ENCODE measurements at regions not wholly inside any gene's neighbourhood (a gene's known extent, or its start where the extent isn't known, plus 50 kb on each side); places are given as distances from the start of the nearest gene placed in this dataset.

DNA sequence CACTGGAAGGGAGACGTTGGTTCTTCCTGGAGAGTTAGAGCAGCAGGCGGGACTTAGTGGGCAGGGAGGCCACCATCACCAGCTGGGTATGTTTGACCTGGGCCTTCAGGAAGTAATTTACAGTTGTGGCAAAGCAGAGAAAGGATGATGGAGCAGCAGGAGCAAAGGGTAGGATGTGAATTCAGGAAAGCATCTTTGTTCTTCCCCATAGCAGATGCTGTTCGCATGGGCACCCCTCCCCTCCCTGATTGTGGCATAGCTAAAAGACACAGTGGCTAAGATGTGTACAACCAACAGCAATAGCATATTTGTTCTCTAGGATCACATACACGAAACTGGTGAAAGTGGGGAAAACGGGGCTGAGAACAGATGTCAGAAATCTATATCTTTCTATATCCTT, 56.3 kb upstream of the ITPRID1 start:
- ATAC-seq (no peak), DNase-seq (ENCODE audit: low read depth, low spot score) (no peak)
- Histone ChIP-seq H3K36me3 (ENCODE audit: control insufficient read depth, insufficient read depth, low read length) (no peaks in the 10 kb centered on the region), H3K4me1 (ENCODE audit: control insufficient read depth, insufficient read depth, low read length) (no peaks in the 10 kb centered on the region), H3K27me3 (ENCODE audit: control insufficient read depth, insufficient read depth, low read length) (no peaks in the 10 kb centered on the region), H3K4me3 (ENCODE audit: low read depth in 2 of 2, low read length in 2 of 2) (no peak overlapping the region), H3K27ac (ENCODE audit: low read length) (no peak overlapping the region), H3K9me3 (ENCODE audit: control insufficient read depth, insufficient read depth, low read depth, low read length) (no peaks in the 10 kb centered on the region)
- in situ Hi-C loops (cut with HindIII; ENCODE audit: low pct_unique_long_range_greater_than_20kb, low sequenced_read_pairs) = no loop called here
- intact Hi-C loops (cut with micrococcal nuclease; ENCODE audit: unreplicated experiment) = no loop called here
- POLR2A ChIA-PET = no interaction called here
- BruUV-seq (replicated peaks) = no TSS peak
- CTCF ChIA-PET = no interaction called here
- TF ChIP-seq, protein P1, sequence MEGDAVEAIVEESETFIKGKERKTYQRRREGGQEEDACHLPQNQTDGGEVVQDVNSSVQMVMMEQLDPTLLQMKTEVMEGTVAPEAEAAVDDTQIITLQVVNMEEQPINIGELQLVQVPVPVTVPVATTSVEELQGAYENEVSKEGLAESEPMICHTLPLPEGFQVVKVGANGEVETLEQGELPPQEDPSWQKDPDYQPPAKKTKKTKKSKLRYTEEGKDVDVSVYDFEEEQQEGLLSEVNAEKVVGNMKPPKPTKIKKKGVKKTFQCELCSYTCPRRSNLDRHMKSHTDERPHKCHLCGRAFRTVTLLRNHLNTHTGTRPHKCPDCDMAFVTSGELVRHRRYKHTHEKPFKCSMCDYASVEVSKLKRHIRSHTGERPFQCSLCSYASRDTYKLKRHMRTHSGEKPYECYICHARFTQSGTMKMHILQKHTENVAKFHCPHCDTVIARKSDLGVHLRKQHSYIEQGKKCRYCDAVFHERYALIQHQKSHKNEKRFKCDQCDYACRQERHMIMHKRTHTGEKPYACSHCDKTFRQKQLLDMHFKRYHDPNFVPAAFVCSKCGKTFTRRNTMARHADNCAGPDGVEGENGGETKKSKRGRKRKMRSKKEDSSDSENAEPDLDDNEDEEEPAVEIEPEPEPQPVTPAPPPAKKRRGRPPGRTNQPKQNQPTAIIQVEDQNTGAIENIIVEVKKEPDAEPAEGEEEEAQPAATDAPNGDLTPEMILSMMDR (IDR thresholded peaks at IDR 0.05) = no peak
- TF ChIP-seq POLR2AphosphoS5 (IDR thresholded peaks at IDR 0.05; ENCODE audit: low read depth, low read length) (no peak), SIN3A (IDR thresholded peaks at IDR 0.05; ENCODE audit: borderline replicate concordance, insufficient read depth, low read depth, low read length) (no peak), TCF7L2 (IDR thresholded peaks at IDR 0.05; ENCODE audit: low read depth, low read length) (no peak)
- TF ChIP-seq, protein P2, sequence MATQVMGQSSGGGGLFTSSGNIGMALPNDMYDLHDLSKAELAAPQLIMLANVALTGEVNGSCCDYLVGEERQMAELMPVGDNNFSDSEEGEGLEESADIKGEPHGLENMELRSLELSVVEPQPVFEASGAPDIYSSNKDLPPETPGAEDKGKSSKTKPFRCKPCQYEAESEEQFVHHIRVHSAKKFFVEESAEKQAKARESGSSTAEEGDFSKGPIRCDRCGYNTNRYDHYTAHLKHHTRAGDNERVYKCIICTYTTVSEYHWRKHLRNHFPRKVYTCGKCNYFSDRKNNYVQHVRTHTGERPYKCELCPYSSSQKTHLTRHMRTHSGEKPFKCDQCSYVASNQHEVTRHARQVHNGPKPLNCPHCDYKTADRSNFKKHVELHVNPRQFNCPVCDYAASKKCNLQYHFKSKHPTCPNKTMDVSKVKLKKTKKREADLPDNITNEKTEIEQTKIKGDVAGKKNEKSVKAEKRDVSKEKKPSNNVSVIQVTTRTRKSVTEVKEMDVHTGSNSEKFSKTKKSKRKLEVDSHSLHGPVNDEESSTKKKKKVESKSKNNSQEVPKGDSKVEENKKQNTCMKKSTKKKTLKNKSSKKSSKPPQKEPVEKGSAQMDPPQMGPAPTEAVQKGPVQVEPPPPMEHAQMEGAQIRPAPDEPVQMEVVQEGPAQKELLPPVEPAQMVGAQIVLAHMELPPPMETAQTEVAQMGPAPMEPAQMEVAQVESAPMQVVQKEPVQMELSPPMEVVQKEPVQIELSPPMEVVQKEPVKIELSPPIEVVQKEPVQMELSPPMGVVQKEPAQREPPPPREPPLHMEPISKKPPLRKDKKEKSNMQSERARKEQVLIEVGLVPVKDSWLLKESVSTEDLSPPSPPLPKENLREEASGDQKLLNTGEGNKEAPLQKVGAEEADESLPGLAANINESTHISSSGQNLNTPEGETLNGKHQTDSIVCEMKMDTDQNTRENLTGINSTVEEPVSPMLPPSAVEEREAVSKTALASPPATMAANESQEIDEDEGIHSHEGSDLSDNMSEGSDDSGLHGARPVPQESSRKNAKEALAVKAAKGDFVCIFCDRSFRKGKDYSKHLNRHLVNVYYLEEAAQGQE (IDR thresholded peaks at IDR 0.05; ENCODE audit: insufficient read depth in 1 of 2, low read depth in 2 of 2, low read length in 1 of 2) = no peak

DNA sequence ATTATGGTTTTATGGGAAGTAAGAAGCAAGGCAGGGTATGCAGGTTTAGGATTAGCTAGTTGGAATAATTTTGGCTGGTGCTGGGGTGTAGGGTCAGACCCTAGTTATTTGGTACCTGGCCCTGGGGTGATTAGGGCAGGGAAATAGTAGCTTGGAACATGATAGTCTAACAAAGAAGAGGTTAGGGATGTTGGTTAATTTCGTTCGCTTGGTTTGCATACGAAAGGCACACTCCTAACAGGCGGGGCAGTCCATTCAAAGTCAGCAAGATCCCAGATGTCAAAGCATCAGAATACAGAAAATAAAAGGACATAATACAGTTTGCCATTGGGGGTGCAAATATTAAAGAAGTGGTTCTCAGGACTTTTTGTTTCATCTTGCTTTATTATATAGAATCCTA, 55.7 kb upstream of the ITPRID1 start:
- Histone ChIP-seq H3K4me3 (ENCODE audit: low read depth in 2 of 2, low read length in 2 of 2) (no peak overlapping the region), H3K27ac (ENCODE audit: low read length) (no peak overlapping the region), H3K9me3 (ENCODE audit: control insufficient read depth, insufficient read depth, low read depth, low read length) (no peaks in the 10 kb centered on the region), H3K27me3 (ENCODE audit: control insufficient read depth, insufficient read depth, low read length) (no peaks in the 10 kb centered on the region), H3K36me3 (ENCODE audit: control insufficient read depth, insufficient read depth, low read length) (no peaks in the 10 kb centered on the region), H3K4me1 (ENCODE audit: control insufficient read depth, insufficient read depth, low read length) (no peaks in the 10 kb centered on the region)
- ATAC-seq = no peak
- no peak for DNase-seq (ENCODE audit: low read depth, low spot score)
- no TSS peak for BruUV-seq (replicated peaks)
- ChIA-PET CTCF (no interaction called here), POLR2A (no interaction called here)
- intact Hi-C loops (cut with micrococcal nuclease; ENCODE audit: unreplicated experiment) (no loop called here), in situ Hi-C loops (cut with HindIII; ENCODE audit: low pct_unique_long_range_greater_than_20kb, low sequenced_read_pairs) (no loop called here)
- TF ChIP-seq POLR2AphosphoS5 (IDR thresholded peaks at IDR 0.05; ENCODE audit: low read depth, low read length) (no peak), TCF7L2 (IDR thresholded peaks at IDR 0.05; ENCODE audit: low read depth, low read length) (no peak), SIN3A (IDR thresholded peaks at IDR 0.05; ENCODE audit: borderline replicate concordance, insufficient read depth, low read depth, low read length) (no peak)
- TF ChIP-seq, protein P2 (IDR thresholded peaks at IDR 0.05; ENCODE audit: insufficient read depth in 1 of 2, low read depth in 2 of 2, low read length in 1 of 2) = no peak
- TF ChIP-seq, protein P1 (IDR thresholded peaks at IDR 0.05) = no peak

Measured in Panc1 (cell line).